OCI-LY7 (cell line): ENCODE measurements at regions not wholly inside any gene's neighbourhood (a gene's known extent, or its start where the extent isn't known, plus 50 kb on each side); places are given as distances from the start of the nearest gene placed in this dataset.

Experiments
- BruUV-seq: library from RNA; stranded (reverse); fragments of 400-500 nt; replicated peaks from 2 replicates; lab custom pipeline; 2021; lab: Mats Ljungman, UMichigan
- CTCF ChIA-PET: fragments of 300-600 bp; sonication (Branson Sonifier 250); formaldehyde crosslinking; loops from one replicate; lab custom pipeline; 2022; ENCODE audit warnings: antibody characterized with exemption; ENCODE audit not compliant: unreplicated experiment; lab: Charles Lee
- POLR2A ChIA-PET: fragments of 300-600 bp; sonication (Branson Sonifier 250); formaldehyde crosslinking; loops from one replicate; lab custom pipeline; 2022; ENCODE audit warnings: antibody characterized with exemption; lab: Charles Lee
- DNase-seq: peaks from one replicate; pipeline ENCODE4 v3.0.0-alpha.2; 2015; ENCODE audit warnings: low spot score
- H2AFZ ChIP-seq: fragments of 200-600 bp; sonication (generic), shearing (Covaris generic); 2 replicates; pipeline ENCODE4 v1.6.1; 2014; ENCODE audit warnings: mild to moderate bottlenecking, antibody characterized with exemption, low read length, moderate library complexity
- H3K27ac ChIP-seq: fragments of 200-600 bp; sonication (generic); 2 replicates; pipeline ENCODE4 v1.5.1; 2014; ENCODE audit warnings: mixed run types, low read depth, mild to moderate bottlenecking, moderate library complexity, low read length, inconsistent platforms; ENCODE audit not compliant: poor library complexity, severe bottlenecking
- H3K36me3 ChIP-seq: fragments of 200-600 bp; sonication (generic); 2 replicates; pipeline ENCODE4 v1.6.1; 2014; ENCODE audit warnings: mild to moderate bottlenecking, antibody characterized with exemption, low read length, moderate library complexity, mixed read lengths; ENCODE audit not compliant: insufficient read depth
- H3K4me1 ChIP-seq: fragments of 200-600 bp; sonication (generic); 2 replicates; pipeline ENCODE4 v1.5.1; 2014; ENCODE audit warnings: mild to moderate bottlenecking, low read length; ENCODE audit not compliant: insufficient read depth, poor library complexity, severe bottlenecking
- H3K4me2 ChIP-seq: fragments of 200-600 bp; sonication (generic); 2 replicates; pipeline ENCODE4 v1.6.1; 2014; ENCODE audit warnings: mild to moderate bottlenecking, low read length
- H3K4me3 ChIP-seq: fragments of 200-600 bp; sonication (generic); 2 replicates; pipeline ENCODE4 v1.5.1; 2014; ENCODE audit warnings: mild to moderate bottlenecking, low read depth, low read length; ENCODE audit not compliant: poor library complexity, severe bottlenecking
- H3K79me2 ChIP-seq: fragments of 200-600 bp; sonication (generic); 2 replicates; pipeline ENCODE4 v1.6.1; 2016; ENCODE audit warnings: low read depth, mild to moderate bottlenecking, low read length, moderate library complexity, mixed read lengths; ENCODE audit not compliant: insufficient read depth
- H3K9me2 ChIP-seq: fragments of 200-600 bp; sonication (generic); 2 replicates; pipeline ENCODE4 v1.6.1; 2016; ENCODE audit warnings: mild to moderate bottlenecking, low read length, mixed read lengths; ENCODE audit not compliant: insufficient read depth
- H3K9me3 ChIP-seq: fragments of 200-600 bp; sonication (generic); 2 replicates; pipeline ENCODE4 v1.6.1; 2014; ENCODE audit warnings: mild to moderate bottlenecking, mixed run types, low read length, mixed read lengths
- H4K20me1 ChIP-seq: fragments of 200-600 bp; sonication (generic); 2 replicates; pipeline ENCODE4 v1.6.1; 2014; ENCODE audit warnings: mild to moderate bottlenecking, antibody characterized with exemption, low read length, moderate library complexity, mixed read lengths; ENCODE audit not compliant: insufficient read depth
- EZH2phosphoT487 ChIP-seq: fragments of 200-600 bp; sonication (generic); IDR thresholded peaks from 2 replicates; pipeline ENCODE4 v1.6.1; 2018; ENCODE audit warnings: low read depth, borderline replicate concordance, mild to moderate bottlenecking, mixed run types, antibody characterized with exemption, low read length, moderate library complexity, mixed read lengths
- intact Hi-C: fragments of 100-400 bp; cut with micrococcal nuclease; formaldehyde crosslinking; loops from one replicate; pipeline ENCODE4 v1.10.0; 2022; ENCODE audit not compliant: unreplicated experiment
- TF ChIP-seq, protein P1 (sequence below): fragments of 200-600 bp; sonication (generic); conservative IDR thresholded peaks from 2 replicates; pipeline ENCODE4 v1.5.1; 2014; ENCODE audit warnings: mild to moderate bottlenecking, antibody characterized with exemption, low read length, moderate library complexity, mixed read lengths

DNA sequence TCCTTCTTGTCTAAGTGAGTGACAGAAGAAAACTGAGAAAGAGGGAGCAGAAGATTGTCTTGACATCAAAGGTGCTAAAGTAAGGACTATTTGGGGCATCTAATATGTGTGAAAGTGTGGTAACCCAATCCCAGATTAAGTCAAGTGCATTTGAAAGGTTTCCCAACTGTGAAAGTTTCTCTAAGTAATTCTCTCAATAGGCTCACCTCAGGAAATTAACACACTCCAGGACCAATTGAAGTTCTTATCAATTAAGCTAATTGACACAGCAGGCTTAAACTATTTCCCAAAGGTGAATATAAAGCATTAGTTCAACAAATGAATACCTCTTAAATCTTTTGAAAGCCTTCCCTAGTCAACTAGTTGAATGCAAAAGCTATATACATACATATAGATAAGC lies 212.8 kb upstream of the FUT9 start:
- no peaks in the 10 kb centered on the region for H3K4me1 ChIP-seq
- intact Hi-C loops, result no loop called here
- no peak for DNase-seq
- CTCF ChIA-PET, result no interaction called here
- H3K27ac ChIP-seq, result no peak overlapping the region
- H4K20me1 ChIP-seq, result no peaks in the 10 kb centered on the region
- TF ChIP-seq EZH2phosphoT487, result no peak
- TF ChIP-seq, protein P1, sequence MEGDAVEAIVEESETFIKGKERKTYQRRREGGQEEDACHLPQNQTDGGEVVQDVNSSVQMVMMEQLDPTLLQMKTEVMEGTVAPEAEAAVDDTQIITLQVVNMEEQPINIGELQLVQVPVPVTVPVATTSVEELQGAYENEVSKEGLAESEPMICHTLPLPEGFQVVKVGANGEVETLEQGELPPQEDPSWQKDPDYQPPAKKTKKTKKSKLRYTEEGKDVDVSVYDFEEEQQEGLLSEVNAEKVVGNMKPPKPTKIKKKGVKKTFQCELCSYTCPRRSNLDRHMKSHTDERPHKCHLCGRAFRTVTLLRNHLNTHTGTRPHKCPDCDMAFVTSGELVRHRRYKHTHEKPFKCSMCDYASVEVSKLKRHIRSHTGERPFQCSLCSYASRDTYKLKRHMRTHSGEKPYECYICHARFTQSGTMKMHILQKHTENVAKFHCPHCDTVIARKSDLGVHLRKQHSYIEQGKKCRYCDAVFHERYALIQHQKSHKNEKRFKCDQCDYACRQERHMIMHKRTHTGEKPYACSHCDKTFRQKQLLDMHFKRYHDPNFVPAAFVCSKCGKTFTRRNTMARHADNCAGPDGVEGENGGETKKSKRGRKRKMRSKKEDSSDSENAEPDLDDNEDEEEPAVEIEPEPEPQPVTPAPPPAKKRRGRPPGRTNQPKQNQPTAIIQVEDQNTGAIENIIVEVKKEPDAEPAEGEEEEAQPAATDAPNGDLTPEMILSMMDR, result no peak
- no peak overlapping the region for H2AFZ ChIP-seq
- H3K9me2 ChIP-seq, result no peaks in the 10 kb centered on the region
- H3K4me2 ChIP-seq, result no peak overlapping the region
- H3K79me2 ChIP-seq, result no peaks in the 10 kb centered on the region
- H3K9me3 ChIP-seq, result no peaks in the 10 kb centered on the region
- H3K4me3 ChIP-seq, result no peak overlapping the region
- POLR2A ChIA-PET, result no interaction called here
- no TSS peak for BruUV-seq
- H3K36me3 ChIP-seq, result no peaks in the 10 kb centered on the region

DNA sequence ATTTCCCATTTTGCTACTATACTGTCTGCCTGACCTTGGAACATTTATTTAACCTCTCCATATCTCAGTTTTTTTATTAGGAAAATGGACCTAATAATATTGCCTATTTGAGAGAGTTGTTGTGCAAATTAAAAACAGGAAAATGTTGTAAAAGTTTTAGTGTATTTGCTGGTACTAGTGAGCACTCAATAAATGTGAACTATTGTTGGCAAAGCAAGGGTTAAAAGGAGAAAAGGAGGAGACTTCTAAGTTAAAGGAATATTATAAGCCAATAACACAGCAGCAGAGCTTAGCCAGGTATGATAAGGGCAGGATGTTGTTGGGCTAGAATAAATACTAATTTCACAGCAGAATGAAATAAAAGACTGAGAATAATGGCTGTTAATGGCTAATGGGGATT lies 211.9 kb upstream of the FUT9 start:
- Histone ChIP-seq H3K4me2 (no peak overlapping the region), H2AFZ (no peak overlapping the region), H3K9me3 (no peaks in the 10 kb centered on the region), H4K20me1 (no peaks in the 10 kb centered on the region), H3K36me3 (no peaks in the 10 kb centered on the region), H3K27ac (no peak overlapping the region), H3K79me2 (no peaks in the 10 kb centered on the region), H3K4me1 (no peaks in the 10 kb centered on the region), H3K9me2 (no peaks in the 10 kb centered on the region), H3K4me3 (no peak overlapping the region)
- POLR2A ChIA-PET, result interaction anchor here (1.1 kb wide), 1 partner anchor 11 kb away, joined by 3 read pairs; no protein-coding TSS in a partner anchor
- TF ChIP-seq, protein P1, result no peak
- TF ChIP-seq EZH2phosphoT487, result no peak
- no TSS peak for BruUV-seq
- intact Hi-C loops, result no loop called here
- no peak for DNase-seq
- CTCF ChIA-PET, result no interaction called here

DNA sequence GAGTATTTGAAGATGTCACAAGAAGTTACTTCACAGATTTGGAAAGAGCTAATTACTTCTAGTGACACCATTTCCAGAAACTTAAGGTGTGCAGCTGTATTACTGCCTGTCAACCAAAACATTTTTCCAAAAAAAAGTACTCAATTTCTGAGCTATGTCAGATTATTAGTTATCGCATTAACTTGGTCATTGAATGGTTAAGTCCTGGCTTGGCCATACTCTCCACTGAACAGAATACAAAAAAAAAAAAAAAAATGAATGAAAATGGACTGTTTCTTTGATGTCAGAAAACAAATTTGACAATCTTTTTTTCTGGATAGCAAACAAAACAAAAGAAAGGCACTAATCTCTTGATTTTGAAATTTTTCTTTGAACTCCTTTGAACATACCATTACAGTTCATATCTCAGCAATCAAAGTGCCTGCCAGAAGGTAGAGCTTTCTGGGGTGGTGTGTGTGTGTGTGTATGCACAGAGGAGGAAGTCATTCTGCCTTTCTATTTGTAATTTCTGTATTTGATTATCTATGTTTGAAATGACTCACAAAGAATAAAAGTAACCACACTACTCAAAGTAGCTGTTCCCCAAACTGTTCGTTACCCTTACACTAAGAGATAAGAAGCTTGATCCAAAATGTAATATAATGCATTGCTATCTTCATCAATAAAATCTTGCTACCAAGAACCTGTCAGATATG lies 210.8 kb upstream of the FUT9 start:
- Histone ChIP-seq H3K27ac (no peak overlapping the region), H3K79me2 (no peaks in the 10 kb centered on the region), H3K4me1 (no peaks in the 10 kb centered on the region), H4K20me1 (no peaks in the 10 kb centered on the region), H3K36me3 (no peaks in the 10 kb centered on the region), H3K9me3 (no peaks in the 10 kb centered on the region), H3K9me2 (no peaks in the 10 kb centered on the region), H3K4me2 (no peak overlapping the region), H2AFZ (no peak overlapping the region), H3K4me3 (no peak overlapping the region)
- intact Hi-C loops, result no loop called here
- POLR2A ChIA-PET, result interaction anchor here (0.7 to 1.1 kb wide), 2 partner anchors 10 to 13 kb away, joined by 3 read pairs; no protein-coding TSS in a partner anchor
- CTCF ChIA-PET, result no interaction called here
- DNase-seq, result no peak
- no TSS peak for BruUV-seq
- TF ChIP-seq EZH2phosphoT487, result no peak
- TF ChIP-seq, protein P1, result no peak
